ENCODE measurements at regions not wholly inside any gene's neighbourhood (a gene's known extent, or its start where the extent isn't known, plus 50 kb on each side); places are given as distances from the start of the nearest gene placed in this dataset.
"Not testable (repeated sequence)": the region's sequence is repeated elsewhere in the genome, so short reads cannot be mapped to it uniquely, and the experiment has no call there.

DNA sequence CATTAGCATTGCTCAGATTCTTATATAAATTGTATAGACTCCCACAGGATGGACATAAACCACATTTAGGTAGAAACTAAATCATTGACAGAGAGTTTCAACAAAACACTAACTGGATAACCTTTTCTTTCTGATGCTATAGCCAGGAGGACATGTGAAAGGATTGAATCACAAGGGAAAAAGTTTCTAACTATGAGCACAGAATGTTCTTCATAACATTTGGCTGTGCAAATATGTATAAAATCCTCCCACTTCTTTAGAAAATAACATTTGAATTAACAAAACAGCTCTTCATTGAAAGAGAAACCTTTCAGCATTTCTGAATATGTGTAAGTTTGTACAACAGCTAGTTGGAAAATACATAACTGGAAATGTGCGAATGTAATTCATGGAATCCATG, 167.3 kb downstream of the TBX15 start:
- TF ChIP-seq, protein P1, sequence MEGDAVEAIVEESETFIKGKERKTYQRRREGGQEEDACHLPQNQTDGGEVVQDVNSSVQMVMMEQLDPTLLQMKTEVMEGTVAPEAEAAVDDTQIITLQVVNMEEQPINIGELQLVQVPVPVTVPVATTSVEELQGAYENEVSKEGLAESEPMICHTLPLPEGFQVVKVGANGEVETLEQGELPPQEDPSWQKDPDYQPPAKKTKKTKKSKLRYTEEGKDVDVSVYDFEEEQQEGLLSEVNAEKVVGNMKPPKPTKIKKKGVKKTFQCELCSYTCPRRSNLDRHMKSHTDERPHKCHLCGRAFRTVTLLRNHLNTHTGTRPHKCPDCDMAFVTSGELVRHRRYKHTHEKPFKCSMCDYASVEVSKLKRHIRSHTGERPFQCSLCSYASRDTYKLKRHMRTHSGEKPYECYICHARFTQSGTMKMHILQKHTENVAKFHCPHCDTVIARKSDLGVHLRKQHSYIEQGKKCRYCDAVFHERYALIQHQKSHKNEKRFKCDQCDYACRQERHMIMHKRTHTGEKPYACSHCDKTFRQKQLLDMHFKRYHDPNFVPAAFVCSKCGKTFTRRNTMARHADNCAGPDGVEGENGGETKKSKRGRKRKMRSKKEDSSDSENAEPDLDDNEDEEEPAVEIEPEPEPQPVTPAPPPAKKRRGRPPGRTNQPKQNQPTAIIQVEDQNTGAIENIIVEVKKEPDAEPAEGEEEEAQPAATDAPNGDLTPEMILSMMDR (IDR thresholded peaks at IDR 0.05; ENCODE audit: low read depth, low read length), result no peak
- no peak for TF ChIP-seq POLR2A (IDR thresholded peaks at IDR 0.05; ENCODE audit: extremely low read depth, insufficient read length)
- TF ChIP-seq MYC (IDR thresholded peaks at IDR 0.05; ENCODE audit: low read depth, low read length), result no peak
- TF ChIP-seq, protein P2, sequence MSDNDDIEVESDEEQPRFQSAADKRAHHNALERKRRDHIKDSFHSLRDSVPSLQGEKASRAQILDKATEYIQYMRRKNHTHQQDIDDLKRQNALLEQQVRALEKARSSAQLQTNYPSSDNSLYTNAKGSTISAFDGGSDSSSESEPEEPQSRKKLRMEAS (IDR thresholded peaks at IDR 0.05; ENCODE audit: low read depth, low read length), result no peak
- no peak for DNase-seq (ENCODE audit: low read depth)

GRCh38 chr1:118815909-118816308, 172.2 kb downstream of the TBX15 start:
- no peak overlapping the region for H3K4me3 ChIP-seq (ENCODE audit: low read depth, low read length)
- TF ChIP-seq POLR2A (IDR thresholded peaks at IDR 0.05; ENCODE audit: extremely low read depth, insufficient read length), result no peak
- TF ChIP-seq MYC (IDR thresholded peaks at IDR 0.05; ENCODE audit: low read depth, low read length), result no peak
- TF ChIP-seq, protein P2 (IDR thresholded peaks at IDR 0.05; ENCODE audit: low read depth, low read length), result no peak
- TF ChIP-seq, protein P1 (IDR thresholded peaks at IDR 0.05; ENCODE audit: low read depth, low read length), result no peak
- DNase-seq (ENCODE audit: low read depth), result no peak

More for the DNA sequence above, 167.3 kb downstream of the TBX15 start:
- no peak overlapping the region for H3K4me3 ChIP-seq (ENCODE audit: low read depth, low read length)

DNA sequence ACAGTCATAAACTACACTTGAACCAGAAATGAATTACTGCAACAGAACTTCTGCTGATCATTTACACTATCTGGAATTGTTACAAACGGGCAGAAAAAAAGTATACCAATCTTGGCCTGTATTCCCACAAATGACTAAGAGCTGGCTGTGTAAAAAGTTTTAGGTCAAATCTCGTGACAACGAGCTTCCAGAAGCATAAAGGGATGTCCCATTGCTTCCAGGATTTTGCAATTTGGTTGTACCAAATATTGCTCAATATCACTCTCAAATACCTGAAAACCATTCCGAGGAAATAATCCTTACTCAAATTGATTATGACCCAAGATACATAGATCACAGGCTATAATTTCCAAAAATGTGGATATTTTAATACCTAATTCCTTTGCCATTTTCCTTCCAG, 175.6 kb downstream of the TBX15 start:
- no peak for DNase-seq (ENCODE audit: low read depth)
- TF ChIP-seq MYC (IDR thresholded peaks at IDR 0.05; ENCODE audit: low read depth, low read length) (no peak), POLR2A (IDR thresholded peaks at IDR 0.05; ENCODE audit: extremely low read depth, insufficient read length) (no peak)
- TF ChIP-seq, protein P1 (IDR thresholded peaks at IDR 0.05; ENCODE audit: low read depth, low read length), result no peak
- TF ChIP-seq, protein P2 (IDR thresholded peaks at IDR 0.05; ENCODE audit: low read depth, low read length), result no peak
- no peak overlapping the region for H3K4me3 ChIP-seq (ENCODE audit: low read depth, low read length)

DNA sequence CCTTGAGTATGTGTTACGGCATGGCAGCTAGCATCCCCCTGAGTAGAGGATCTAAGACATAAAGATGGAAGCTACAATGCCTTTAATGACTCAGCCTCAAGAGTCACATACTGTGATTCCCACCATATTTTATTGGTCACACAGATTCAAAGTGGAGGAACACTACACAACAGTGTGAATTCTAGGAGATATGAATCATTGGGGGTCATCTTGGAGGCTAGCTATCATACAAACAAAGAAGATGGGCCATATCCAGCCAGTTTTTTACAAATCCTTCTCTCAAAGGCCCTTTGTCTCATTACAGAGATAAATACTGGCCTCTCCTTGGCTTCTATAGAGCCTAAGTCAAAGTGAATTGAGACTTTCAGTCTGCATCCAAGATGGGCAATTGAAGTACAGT, 177.0 kb downstream of the TBX15 start:
- TF ChIP-seq POLR2A (IDR thresholded peaks at IDR 0.05; ENCODE audit: extremely low read depth, insufficient read length) (no peak), MYC (IDR thresholded peaks at IDR 0.05; ENCODE audit: low read depth, low read length) (no peak)
- TF ChIP-seq, protein P1 (IDR thresholded peaks at IDR 0.05; ENCODE audit: low read depth, low read length), result no peak
- TF ChIP-seq, protein P2 (IDR thresholded peaks at IDR 0.05; ENCODE audit: low read depth, low read length), result no peak
- DNase-seq (ENCODE audit: low read depth), result no peak
- H3K4me3 ChIP-seq (ENCODE audit: low read depth, low read length), result no peak overlapping the region

DNA sequence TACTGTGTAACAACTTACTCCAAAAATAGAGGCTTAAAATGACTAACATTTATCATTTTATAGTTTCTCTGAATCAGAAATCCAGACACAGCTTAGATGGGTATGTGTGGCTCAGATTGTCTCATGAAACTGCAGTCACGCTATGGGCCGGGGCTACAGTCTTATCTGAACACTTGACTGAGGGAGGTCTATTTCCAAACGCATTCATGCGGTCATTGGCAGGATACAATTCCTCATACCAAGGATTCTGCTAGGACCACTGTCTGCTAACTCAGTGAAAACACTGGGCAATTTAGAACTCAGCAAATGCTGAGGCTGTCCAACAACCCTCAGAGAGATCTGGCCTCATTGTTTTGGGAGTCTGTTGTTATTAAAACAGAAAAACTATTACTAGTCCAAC, 178.6 kb downstream of the TBX15 start:
- DNase-seq (ENCODE audit: low read depth), result no peak
- TF ChIP-seq POLR2A (IDR thresholded peaks at IDR 0.05; ENCODE audit: extremely low read depth, insufficient read length) (no peak), MYC (IDR thresholded peaks at IDR 0.05; ENCODE audit: low read depth, low read length) (no peak)
- TF ChIP-seq, protein P2 (IDR thresholded peaks at IDR 0.05; ENCODE audit: low read depth, low read length), result no peak
- TF ChIP-seq, protein P1 (IDR thresholded peaks at IDR 0.05; ENCODE audit: low read depth, low read length), result no peak
- no peak overlapping the region for H3K4me3 ChIP-seq (ENCODE audit: low read depth, low read length)

DNA sequence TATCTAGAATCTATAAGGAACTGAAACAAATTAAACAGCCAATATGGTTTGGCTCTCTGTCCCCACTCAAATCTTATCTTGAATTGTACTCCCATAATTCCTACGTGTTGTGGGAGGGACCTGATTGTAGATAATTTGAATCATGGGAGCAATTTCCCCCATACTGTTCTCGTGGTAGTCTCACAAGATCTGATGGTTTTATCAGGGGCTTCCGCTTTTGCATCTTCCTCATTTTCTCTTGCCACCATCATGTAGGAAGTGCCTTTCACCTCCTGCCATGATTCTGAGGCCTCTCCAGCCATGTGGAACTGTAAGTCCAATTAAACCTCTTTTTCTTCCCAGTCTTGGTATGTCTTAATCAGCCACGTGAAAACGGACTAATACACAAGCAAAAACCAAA, 185.0 kb downstream of the TBX15 start:
- DNase-seq (ENCODE audit: low read depth); H3K4me3 ChIP-seq (ENCODE audit: low read depth, low read length): not testable (repeated sequence)
